ENCODE measurements at regions not wholly inside any gene's neighbourhood (a gene's known extent, or its start where the extent isn't known, plus 50 kb on each side); places are given as distances from the start of the nearest gene placed in this dataset.
A peak's percentile ranks its signal among the peaks of the same experiment; 100 is the strongest.

GRCh38 chrX:131764216-131764615, 220.3 kb downstream of the OR13H1 start:
- H3K27ac ChIP-seq: no peak overlapping the region
- intact Hi-C loops (cut with DNase I; ENCODE audit: low total_unique reads): no loop called here
- no peak for DNase-seq (ENCODE audit: low spot score in 2 of 2)
- no peaks in the 10 kb centered on the region for H3K9me3 ChIP-seq
- no peaks in the 10 kb centered on the region for H3K27me3 ChIP-seq
- H3K4me1 ChIP-seq: no peaks in the 10 kb centered on the region
- TF ChIP-seq POLR2A (IDR thresholded peaks at IDR 0.05) (no peak), POLR2AphosphoS5 (IDR thresholded peaks at IDR 0.05) (no peak)
- TF ChIP-seq, protein P1, sequence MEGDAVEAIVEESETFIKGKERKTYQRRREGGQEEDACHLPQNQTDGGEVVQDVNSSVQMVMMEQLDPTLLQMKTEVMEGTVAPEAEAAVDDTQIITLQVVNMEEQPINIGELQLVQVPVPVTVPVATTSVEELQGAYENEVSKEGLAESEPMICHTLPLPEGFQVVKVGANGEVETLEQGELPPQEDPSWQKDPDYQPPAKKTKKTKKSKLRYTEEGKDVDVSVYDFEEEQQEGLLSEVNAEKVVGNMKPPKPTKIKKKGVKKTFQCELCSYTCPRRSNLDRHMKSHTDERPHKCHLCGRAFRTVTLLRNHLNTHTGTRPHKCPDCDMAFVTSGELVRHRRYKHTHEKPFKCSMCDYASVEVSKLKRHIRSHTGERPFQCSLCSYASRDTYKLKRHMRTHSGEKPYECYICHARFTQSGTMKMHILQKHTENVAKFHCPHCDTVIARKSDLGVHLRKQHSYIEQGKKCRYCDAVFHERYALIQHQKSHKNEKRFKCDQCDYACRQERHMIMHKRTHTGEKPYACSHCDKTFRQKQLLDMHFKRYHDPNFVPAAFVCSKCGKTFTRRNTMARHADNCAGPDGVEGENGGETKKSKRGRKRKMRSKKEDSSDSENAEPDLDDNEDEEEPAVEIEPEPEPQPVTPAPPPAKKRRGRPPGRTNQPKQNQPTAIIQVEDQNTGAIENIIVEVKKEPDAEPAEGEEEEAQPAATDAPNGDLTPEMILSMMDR (IDR thresholded peaks at IDR 0.05): no peak
- H3K4me3 ChIP-seq: peak overlapping the region in 2 of 3 donors; percentile 47 to 59
- no peaks in the 10 kb centered on the region for H3K36me3 ChIP-seq

DNA sequence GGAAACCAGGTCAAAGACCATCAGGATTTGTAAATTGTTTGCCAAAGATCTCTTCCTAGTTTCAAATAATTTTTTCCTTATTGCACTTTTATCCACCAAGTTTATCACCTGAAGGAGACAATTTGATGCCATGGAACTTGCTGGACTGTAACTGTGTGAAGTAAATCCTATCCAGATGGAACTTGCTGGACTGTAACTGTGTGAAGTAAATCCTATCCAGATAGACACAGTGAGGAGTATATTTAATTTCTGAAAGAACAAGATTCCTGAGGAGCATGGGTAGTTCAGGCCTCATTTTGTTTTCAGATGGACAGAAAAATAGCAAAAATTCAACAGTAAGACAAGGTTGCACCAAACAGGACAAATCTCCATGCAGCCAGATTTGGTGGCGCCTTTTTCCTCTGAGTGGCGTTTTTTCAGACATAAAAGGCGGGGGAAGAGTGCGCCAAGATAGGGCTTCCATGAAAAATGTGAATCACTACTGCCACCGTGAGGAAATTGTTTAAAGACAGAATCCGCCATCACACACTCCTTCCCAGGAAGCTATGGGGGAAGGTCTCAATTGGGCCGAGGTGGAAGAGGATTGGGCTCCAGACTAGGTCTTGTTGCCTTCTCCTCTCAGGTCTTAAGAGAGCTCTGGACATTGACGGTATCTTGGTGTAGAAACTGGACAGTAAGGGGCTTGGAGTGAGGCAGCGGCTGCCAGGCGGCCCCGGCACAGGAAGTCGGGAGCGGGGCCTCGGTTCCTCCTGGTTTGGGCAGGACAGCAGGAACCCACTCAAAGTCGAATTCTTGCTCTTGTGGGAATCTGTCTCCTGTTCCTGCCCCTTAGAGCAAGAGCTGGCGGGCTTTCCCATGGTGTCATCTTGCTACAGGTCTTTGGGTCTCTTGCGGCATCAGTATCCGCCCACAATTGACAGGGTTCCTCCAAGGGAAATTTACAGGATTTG, 234.7 kb downstream of the OR13H1 start:
- Histone ChIP-seq H3K27ac (peak overlapping the region; percentile 89 to 90), H3K9me3 (no peaks in the 10 kb centered on the region), H3K36me3 (no peaks in the 10 kb centered on the region), H3K4me3 (peak overlapping the region in 2 of 3 donors; percentile 52 to 70), H3K27me3 (peaks cover 0 to 8% of the 10 kb centered on the region in 2 donors), H3K4me1 (no peaks in the 10 kb centered on the region)
- peak in 1 of 2 donors; percentile 79 for DNase-seq (ENCODE audit: low spot score in 2 of 2)
- TF ChIP-seq POLR2AphosphoS5 (IDR thresholded peaks at IDR 0.05) (peak in 1 of 3 donors; percentile 70), POLR2A (IDR thresholded peaks at IDR 0.05) (no peak)
- TF ChIP-seq, protein P1 (IDR thresholded peaks at IDR 0.05): peak in 2 of 3 donors; percentile 21 to 69
- intact Hi-C loops (cut with DNase I; ENCODE audit: low total_unique reads): no loop called here

- no peak for DNase-seq (ENCODE audit: low spot score in 2 of 2)
- Histone ChIP-seq H3K9me3 (no peaks in the 10 kb centered on the region), H3K4me1 (no peaks in the 10 kb centered on the region), H3K27me3 (peaks cover 0 to under 1% of the 10 kb centered on the region in 2 donors), H3K36me3 (no peaks in the 10 kb centered on the region), H3K4me3 (peak overlapping the region in 2 of 3 donors; percentile 52 to 70), H3K27ac (peak overlapping the region; percentile 89 to 90)
- TF ChIP-seq, protein P1 (IDR thresholded peaks at IDR 0.05): no peak
- no peak for TF ChIP-seq POLR2A (IDR thresholded peaks at IDR 0.05)
- no peak for TF ChIP-seq POLR2AphosphoS5 (IDR thresholded peaks at IDR 0.05)
- intact Hi-C loops (cut with DNase I; ENCODE audit: low total_unique reads): no loop called here
Measured at GRCh38 chrX:131779306-131779705, 235.4 kb downstream of the OR13H1 start.

DNA sequence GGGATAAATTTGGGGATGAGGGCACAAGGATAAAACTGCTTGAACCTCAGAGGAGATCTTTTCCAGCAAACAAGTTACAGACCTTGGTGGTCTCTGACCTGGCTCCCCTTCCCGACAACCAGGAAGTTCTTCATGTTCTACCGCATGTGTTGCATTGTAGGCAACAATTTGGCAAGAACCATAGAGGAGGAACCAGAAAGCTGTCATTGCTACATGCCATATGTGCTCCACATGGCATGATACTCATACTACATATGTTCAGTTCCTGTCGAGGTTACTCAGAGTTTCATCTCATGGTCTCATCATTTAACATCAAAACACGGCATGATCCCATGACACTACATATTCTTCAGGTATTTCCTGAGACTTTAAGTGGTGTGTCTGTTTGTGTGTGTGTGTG, 235.9 kb downstream of the OR13H1 start:
- H3K4me1 ChIP-seq: no peaks in the 10 kb centered on the region
- DNase-seq (ENCODE audit: low spot score in 2 of 2): no peak
- TF ChIP-seq, protein P1 (IDR thresholded peaks at IDR 0.05): no peak
- TF ChIP-seq POLR2A (IDR thresholded peaks at IDR 0.05): no peak
- TF ChIP-seq POLR2AphosphoS5 (IDR thresholded peaks at IDR 0.05): no peak
- H3K27me3 ChIP-seq: no peaks in the 10 kb centered on the region
- H3K9me3 ChIP-seq: no peaks in the 10 kb centered on the region
- peak overlapping the region; percentile 89 to 90 for H3K27ac ChIP-seq
- no peak overlapping the region for H3K4me3 ChIP-seq
- intact Hi-C loops (cut with DNase I; ENCODE audit: low total_unique reads): no loop called here
- no peaks in the 10 kb centered on the region for H3K36me3 ChIP-seq

DNA sequence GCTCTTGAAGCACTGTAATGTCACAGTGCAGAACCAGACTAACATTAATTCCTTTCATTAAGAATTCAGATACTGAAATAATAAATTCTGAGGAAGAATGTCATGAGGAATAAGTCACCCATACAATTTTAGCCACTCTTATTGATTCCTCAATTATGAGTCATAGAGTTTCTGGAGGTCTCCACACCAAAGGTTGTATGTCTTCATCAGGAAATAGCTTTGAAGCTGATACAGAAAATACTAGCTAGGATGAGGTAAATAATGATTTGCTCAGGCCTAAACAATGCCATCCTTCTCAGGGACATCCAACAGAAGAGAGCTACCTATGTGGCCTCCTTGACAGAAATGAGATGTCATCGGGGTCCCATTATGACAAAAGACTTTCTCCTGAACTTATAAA, 238.8 kb downstream of the OR13H1 start:
- Histone ChIP-seq H3K36me3 (no peaks in the 10 kb centered on the region), H3K4me3 (no peak overlapping the region), H3K4me1 (no peaks in the 10 kb centered on the region), H3K27ac (no peak overlapping the region), H3K27me3 (no peaks in the 10 kb centered on the region), H3K9me3 (no peaks in the 10 kb centered on the region)
- DNase-seq (ENCODE audit: low spot score in 2 of 2): no peak
- TF ChIP-seq, protein P1 (IDR thresholded peaks at IDR 0.05): no peak
- TF ChIP-seq POLR2AphosphoS5 (IDR thresholded peaks at IDR 0.05): no peak
- intact Hi-C loops (cut with DNase I; ENCODE audit: low total_unique reads): no loop called here

Measured in breast epithelium (tissue), 4 donors.